Fibroblast of pulmonary artery (primary cell): ENCODE measurements at regions not wholly inside any gene's neighbourhood (a gene's known extent, or its start where the extent isn't known, plus 50 kb on each side); places are given as distances from the start of the nearest gene placed in this dataset.

Experiments used
- DNase-seq: peaks from one replicate; pipeline ENCODE4 v3.0.0-alpha.2; 2010; ENCODE audit warnings: low read depth
- H3K4me3 ChIP-seq: replicated peaks from 2 replicates; pipeline ENCODE4 v1.5.1; 2011; ENCODE audit warnings: low read depth, mild to moderate bottlenecking, control low read depth, low read length, moderate library complexity
- TF ChIP-seq, protein P1 (sequence below): IDR thresholded peaks from 2 replicates; pipeline ENCODE4 v1.5.1; 2011; ENCODE audit warnings: mild to moderate bottlenecking, control low read depth, low read length, inconsistent platforms; ENCODE audit errors: missing control alignments

DNA sequence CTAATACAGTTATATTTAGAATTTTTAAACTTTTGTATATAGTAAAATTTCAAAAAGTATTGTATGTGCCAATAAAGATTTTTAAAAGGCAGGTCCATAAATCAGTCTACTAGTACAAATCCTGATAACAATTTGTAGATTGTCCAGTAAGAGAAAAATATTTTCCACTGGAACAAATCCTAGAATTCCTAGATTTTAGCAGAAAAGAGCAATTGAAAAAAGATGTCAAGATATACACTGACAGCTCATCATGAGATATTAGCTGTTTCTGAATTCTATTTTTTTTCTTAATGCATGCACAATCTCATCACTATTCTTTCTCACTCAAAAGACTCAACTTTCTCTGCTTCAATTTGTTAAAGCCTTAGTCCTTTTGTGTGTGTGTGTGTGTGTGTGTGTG is 289.2 kb upstream of the MAD2L1 start:
- DNase-seq = no peak
- no peak overlapping the region for H3K4me3 ChIP-seq
- TF ChIP-seq, protein P1, sequence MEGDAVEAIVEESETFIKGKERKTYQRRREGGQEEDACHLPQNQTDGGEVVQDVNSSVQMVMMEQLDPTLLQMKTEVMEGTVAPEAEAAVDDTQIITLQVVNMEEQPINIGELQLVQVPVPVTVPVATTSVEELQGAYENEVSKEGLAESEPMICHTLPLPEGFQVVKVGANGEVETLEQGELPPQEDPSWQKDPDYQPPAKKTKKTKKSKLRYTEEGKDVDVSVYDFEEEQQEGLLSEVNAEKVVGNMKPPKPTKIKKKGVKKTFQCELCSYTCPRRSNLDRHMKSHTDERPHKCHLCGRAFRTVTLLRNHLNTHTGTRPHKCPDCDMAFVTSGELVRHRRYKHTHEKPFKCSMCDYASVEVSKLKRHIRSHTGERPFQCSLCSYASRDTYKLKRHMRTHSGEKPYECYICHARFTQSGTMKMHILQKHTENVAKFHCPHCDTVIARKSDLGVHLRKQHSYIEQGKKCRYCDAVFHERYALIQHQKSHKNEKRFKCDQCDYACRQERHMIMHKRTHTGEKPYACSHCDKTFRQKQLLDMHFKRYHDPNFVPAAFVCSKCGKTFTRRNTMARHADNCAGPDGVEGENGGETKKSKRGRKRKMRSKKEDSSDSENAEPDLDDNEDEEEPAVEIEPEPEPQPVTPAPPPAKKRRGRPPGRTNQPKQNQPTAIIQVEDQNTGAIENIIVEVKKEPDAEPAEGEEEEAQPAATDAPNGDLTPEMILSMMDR = no peak

- TF ChIP-seq, protein P1 = no peak
- H3K4me3 ChIP-seq = no peak overlapping the region
- no peak for DNase-seq
These were observed 287.7 kb upstream of the MAD2L1 start for GRCh38 chr4:120354381-120354780.

DNA sequence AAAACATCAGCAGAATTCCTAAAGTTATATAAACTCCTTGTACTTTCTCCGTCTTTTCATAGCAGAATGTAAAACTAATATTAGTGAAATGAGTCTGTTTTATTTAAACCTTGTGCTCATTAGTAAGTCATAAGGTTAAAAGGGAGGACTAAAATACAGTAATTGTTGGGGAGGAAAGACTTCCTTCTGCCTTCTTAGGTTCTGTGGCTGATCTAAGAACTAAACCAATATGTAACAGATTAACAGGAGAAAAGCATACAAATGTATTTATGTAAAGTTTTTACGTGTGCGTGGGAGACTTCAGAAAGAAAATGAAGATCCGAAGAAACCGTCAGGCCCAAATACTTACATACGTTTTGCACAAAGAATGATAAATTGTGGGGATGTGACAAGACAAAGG is 286.6 kb upstream of the MAD2L1 start:
- DNase-seq = no peak
- TF ChIP-seq, protein P1 = no peak
- H3K4me3 ChIP-seq = no peak overlapping the region

DNA sequence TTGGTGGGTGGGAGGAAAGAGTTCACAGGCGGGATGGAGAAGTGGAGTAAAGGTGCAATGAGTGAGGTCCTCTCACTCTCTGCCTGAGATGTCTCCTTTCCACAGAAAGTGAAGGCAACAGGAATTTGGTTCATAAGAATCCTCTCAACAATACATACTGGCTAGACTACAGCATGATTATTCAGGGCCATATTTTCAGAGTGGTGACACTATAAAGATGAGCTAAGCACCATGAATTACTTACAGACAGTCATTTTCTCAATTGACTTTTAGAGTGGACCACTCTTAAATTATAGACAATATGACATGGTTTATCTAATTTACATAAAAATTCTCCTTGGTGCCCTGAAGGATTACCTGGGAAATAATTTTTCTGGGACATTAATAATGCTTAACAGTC is 286.1 kb upstream of the MAD2L1 start:
- no peak overlapping the region for H3K4me3 ChIP-seq
- TF ChIP-seq, protein P1 = no peak
- DNase-seq = no peak

DNA sequence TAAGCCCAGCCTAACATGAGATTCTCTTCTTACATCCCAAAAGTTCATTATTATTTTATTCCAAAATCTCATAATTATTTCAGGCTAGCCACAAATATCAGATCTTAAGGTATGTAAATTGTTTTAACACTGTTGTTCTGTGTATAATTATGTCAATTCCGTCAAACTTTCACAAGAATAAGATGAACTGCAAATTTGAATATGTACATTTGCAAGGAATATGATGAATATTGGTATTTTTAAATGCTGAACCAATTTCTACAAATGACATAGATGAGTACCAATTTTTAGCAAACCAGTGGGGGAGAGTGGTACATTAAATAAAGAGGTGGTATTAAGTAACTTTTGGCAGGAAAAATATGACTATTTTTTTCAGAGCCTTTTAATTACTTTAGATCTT is 282.3 kb upstream of the MAD2L1 start:
- H3K4me3 ChIP-seq = no peak overlapping the region
- TF ChIP-seq, protein P1 = no peak
- no peak for DNase-seq

DNA sequence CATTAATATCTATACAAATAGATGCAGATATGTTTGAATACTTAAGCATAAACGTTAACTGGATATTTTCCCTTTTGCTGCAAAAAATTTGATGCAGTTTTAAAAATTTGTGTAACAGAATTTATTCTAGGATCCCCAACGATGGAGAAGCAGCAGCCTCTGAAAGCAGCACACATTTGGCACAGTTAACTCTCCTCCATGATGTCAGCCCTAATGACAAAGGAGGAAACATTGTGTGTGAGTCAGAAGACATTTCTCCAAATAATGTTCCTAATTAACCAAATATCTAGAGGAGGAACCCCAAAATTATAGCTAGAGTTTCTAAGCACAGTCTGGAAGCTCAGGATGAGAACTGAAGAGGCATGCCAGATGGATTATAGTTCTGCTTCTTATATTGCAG is 281.9 kb upstream of the MAD2L1 start:
- TF ChIP-seq, protein P1 = no peak
- H3K4me3 ChIP-seq = no peak overlapping the region
- DNase-seq = no peak

GRCh38 chr4:120331486-120332370 is 265.1 kb upstream of the MAD2L1 start:
- H3K4me3 ChIP-seq = no peak overlapping the region
- DNase-seq = no peak
- TF ChIP-seq, protein P1 = no peak
